ENCODE measurements at regions not wholly inside any gene's neighbourhood (a gene's known extent, or its start where the extent isn't known, plus 50 kb on each side); places are given as distances from the start of the nearest gene placed in this dataset.

GRCh38 chr18:57907550-57907949 is 104.4 kb upstream of the ATP8B1 start:
- 67 to 83% methylated on average over 4 of the region's 4 CpGs for WGBS, 2 donors

GRCh38 chr18:57906852-57907251 is 103.7 kb upstream of the ATP8B1 start:
- no peak for DNase-seq
- TF ChIP-seq POLR2A (IDR thresholded peaks at IDR 0.05): no peak
- TF ChIP-seq CTCF (IDR thresholded peaks at IDR 0.05): peak in 2 of 6 experiments; percentile 24 to 45
- intact Hi-C loops (cut with DNase I): no loop called here
- H3K27me3 ChIP-seq: no peaks in the 10 kb centered on the region
- H3K4me1 ChIP-seq: peaks cover 0 to 41% (median 10%) of the 10 kb centered on the region in 3 donors
- 79 to 84% methylated on average over 5 of the region's 5 CpGs for WGBS, 2 donors
- no peaks in the 10 kb centered on the region for H3K36me3 ChIP-seq
- no peak overlapping the region for H3K4me3 ChIP-seq
- H3K27ac ChIP-seq: no peak overlapping the region
- H3K9me3 ChIP-seq: no peaks in the 10 kb centered on the region

More at GRCh38 chr18:57907550-57907949, 104.4 kb upstream of the ATP8B1 start:
- Histone ChIP-seq H3K4me1 (peaks cover 0 to 34% (median 8%) of the 10 kb centered on the region in 3 donors), H3K27ac (no peak overlapping the region), H3K9me3 (no peaks in the 10 kb centered on the region), H3K4me3 (no peak overlapping the region), H3K36me3 (no peaks in the 10 kb centered on the region), H3K27me3 (no peaks in the 10 kb centered on the region)
- intact Hi-C loops (cut with DNase I): no loop called here
- DNase-seq: no peak
- TF ChIP-seq CTCF (IDR thresholded peaks at IDR 0.05) (no peak), POLR2A (IDR thresholded peaks at IDR 0.05) (no peak)

- H3K27ac ChIP-seq: peak overlapping the region in 2 of 4 donors; percentile 13 to 24
- peaks cover 0 to 42% (median 6%) of the 10 kb centered on the region in 3 donors for H3K4me1 ChIP-seq
- intact Hi-C loops (cut with DNase I): no loop called here
- no peak for TF ChIP-seq POLR2A (IDR thresholded peaks at IDR 0.05)
- H3K36me3 ChIP-seq: no peaks in the 10 kb centered on the region
- no peak for DNase-seq
- H3K4me3 ChIP-seq: no peak overlapping the region
- H3K9me3 ChIP-seq: no peaks in the 10 kb centered on the region
- H3K27me3 ChIP-seq: no peaks in the 10 kb centered on the region
These were observed 101.4 kb upstream of the ATP8B1 start for GRCh38 chr18:57904535-57904934.

- no peaks in the 10 kb centered on the region for H3K36me3 ChIP-seq
- H3K4me3 ChIP-seq: no peak overlapping the region
- 83 to 89% methylated on average over 1 of the region's 1 CpG for WGBS, 2 donors
- H3K4me1 ChIP-seq: peaks cover 0 to 42% (median 6%) of the 10 kb centered on the region in 3 donors
- DNase-seq: no peak
- H3K27ac ChIP-seq: peak overlapping the region; percentile 67 to 78 (median 76)
- intact Hi-C loops (cut with DNase I): no loop called here
- TF ChIP-seq POLR2A (IDR thresholded peaks at IDR 0.05): no peak
- TF ChIP-seq CTCF (IDR thresholded peaks at IDR 0.05): no peak
- no peaks in the 10 kb centered on the region for H3K27me3 ChIP-seq
- H3K9me3 ChIP-seq: no peaks in the 10 kb centered on the region
These were observed 99.6 kb upstream of the ATP8B1 start for GRCh38 chr18:57902721-57903120.

GRCh38 chr18:57901825-57902589 is 98.9 kb upstream of the ATP8B1 start:
- no peaks in the 10 kb centered on the region for H3K9me3 ChIP-seq
- TF ChIP-seq POLR2A (IDR thresholded peaks at IDR 0.05): no peak
- no peak for TF ChIP-seq CTCF (IDR thresholded peaks at IDR 0.05)
- no peak overlapping the region for H3K4me3 ChIP-seq
- H3K4me1 ChIP-seq: peaks cover 0 to 42% (median 6%) of the 10 kb centered on the region in 3 donors
- intact Hi-C loops (cut with DNase I): no loop called here
- H3K27me3 ChIP-seq: no peaks in the 10 kb centered on the region
- WGBS, 2 donors: 35 to 60% methylated on average over 11 of the region's 11 CpGs
- peak overlapping the region; percentile 67 to 82 (median 78) for H3K27ac ChIP-seq
- no peak for DNase-seq
- H3K36me3 ChIP-seq: no peaks in the 10 kb centered on the region

All from esophagus squamous epithelium (tissue), 5 donors.